ENCODE measurements at regions not wholly inside any gene's neighbourhood (a gene's known extent, or its start where the extent isn't known, plus 50 kb on each side); places are given as distances from the start of the nearest gene placed in this dataset.
"Not testable (repeated sequence)": the region's sequence is repeated elsewhere in the genome, so short reads cannot be mapped to it uniquely, and the experiment has no call there.

- no peaks in the 10 kb centered on the region for H3K9me3 ChIP-seq
- no peaks in the 10 kb centered on the region for H3K4me1 ChIP-seq
- WGBS, 3 donors, result 58 to 100% (median 84%) methylated on average over 1 of the region's 1 CpG
- intact Hi-C loops (cut with DNase I), result no loop called here
- ATAC-seq (no peak), DNase-seq (no peak)
- H3K27ac ChIP-seq, result no peak overlapping the region
- H3K4me3 ChIP-seq, result no peak overlapping the region
- no peak for TF ChIP-seq CTCF (IDR thresholded peaks at IDR 0.05)
- no peaks in the 10 kb centered on the region for H3K27me3 ChIP-seq (ENCODE audit: insufficient read depth in 3 of 3, low read length in 2 of 3)
- no peaks in the 10 kb centered on the region for H3K36me3 ChIP-seq (ENCODE audit: insufficient read depth in 1 of 2, low read depth in 1 of 2)
Observed at GRCh38 chr11:92099183-92099582, 125.4 kb upstream of the FAT3 start.

- Histone ChIP-seq H3K4me1 (no peaks in the 10 kb centered on the region), H3K27me3 (ENCODE audit: insufficient read depth in 3 of 3, low read length in 2 of 3) (no peaks in the 10 kb centered on the region), H3K27ac (no peak overlapping the region), H3K36me3 (ENCODE audit: insufficient read depth in 1 of 2, low read depth in 1 of 2) (no peaks in the 10 kb centered on the region), H3K4me3 (no peak overlapping the region), H3K9me3 (no peaks in the 10 kb centered on the region)
- DNase-seq (no peak), ATAC-seq (no peak)
- TF ChIP-seq CTCF (IDR thresholded peaks at IDR 0.05), result no peak
- 78 to 86% (median 79%) methylated on average over 2 of the region's 2 CpGs for WGBS, 3 donors
- intact Hi-C loops (cut with DNase I), result no loop called here
Observed at GRCh38 chr11:92098172-92098571, 126.4 kb upstream of the FAT3 start.

GRCh38 chr11:92087725-92088537, 136.7 kb upstream of the FAT3 start:
- Histone ChIP-seq H3K27me3 (ENCODE audit: insufficient read depth in 3 of 3, low read length in 2 of 3) (no peaks in the 10 kb centered on the region), H3K4me3 (no peak overlapping the region), H3K9me3 (no peaks in the 10 kb centered on the region), H3K4me1 (no peaks in the 10 kb centered on the region), H3K36me3 (ENCODE audit: insufficient read depth in 1 of 2, low read depth in 1 of 2) (no peaks in the 10 kb centered on the region), H3K27ac (no peak overlapping the region)
- no peak for TF ChIP-seq CTCF (IDR thresholded peaks at IDR 0.05)
- intact Hi-C loops (cut with DNase I), result no loop called here
- DNase-seq (no peak), ATAC-seq (no peak)
- whole genome bisulfite sequencing, 3 donors, result 57 to 78% (median 63%) methylated on average over 5 of the region's 5 CpGs

GRCh38 chr11:92083123-92083522, 141.5 kb upstream of the FAT3 start:
- no peak for TF ChIP-seq CTCF (IDR thresholded peaks at IDR 0.05)
- Histone ChIP-seq H3K4me1 (no peaks in the 10 kb centered on the region), H3K4me3 (no peak overlapping the region), H3K27me3 (ENCODE audit: insufficient read depth in 3 of 3, low read length in 2 of 3) (no peaks in the 10 kb centered on the region), H3K9me3 (no peaks in the 10 kb centered on the region), H3K27ac (no peak overlapping the region), H3K36me3 (ENCODE audit: insufficient read depth in 1 of 2, low read depth in 1 of 2) (no peaks in the 10 kb centered on the region)
- intact Hi-C loops (cut with DNase I), result no loop called here
- DNase-seq (no peak), ATAC-seq (no peak)
- WGBS, 3 donors, result 70 to 77% (median 75%) methylated on average over 3 of the region's 3 CpGs

GRCh38 chr11:92082652-92083051, 142.0 kb upstream of the FAT3 start:
- Histone ChIP-seq H3K27ac (no peak overlapping the region), H3K27me3 (ENCODE audit: insufficient read depth in 3 of 3, low read length in 2 of 3) (no peaks in the 10 kb centered on the region), H3K9me3 (no peaks in the 10 kb centered on the region), H3K36me3 (ENCODE audit: insufficient read depth in 1 of 2, low read depth in 1 of 2) (no peaks in the 10 kb centered on the region), H3K4me1 (no peaks in the 10 kb centered on the region), H3K4me3 (no peak overlapping the region)
- no peak for ATAC-seq
- TF ChIP-seq CTCF (IDR thresholded peaks at IDR 0.05), result no peak
- no peak for DNase-seq
- intact Hi-C loops (cut with DNase I), result no loop called here

GRCh38 chr11:92074498-92074897, 150.1 kb upstream of the FAT3 start:
- H3K4me3 ChIP-seq; DNase-seq; H3K27ac ChIP-seq; H3K36me3 ChIP-seq (ENCODE audit: insufficient read depth in 1 of 2, low read depth in 1 of 2); H3K4me1 ChIP-seq; ATAC-seq; H3K27me3 ChIP-seq (ENCODE audit: insufficient read depth in 3 of 3, low read length in 2 of 3); intact Hi-C loops (cut with DNase I); H3K9me3 ChIP-seq: not testable (repeated sequence)
- WGBS, 3 donors, result 80 to 91% (median 89%) methylated on average over 1 of the region's 1 CpG

All from psoas muscle (tissue), 7 donors.